WTC11 (cell line): ENCODE measurements at regions not wholly inside any gene's neighbourhood (a gene's known extent, or its start where the extent isn't known, plus 50 kb on each side); places are given as distances from the start of the nearest gene placed in this dataset.

Experiments used
- ATAC-seq: fragments of 200-7000 bp; cut with Tn5 transposase; 2 replicates; pipeline ENCODE4 v1.10.0; 2021; ENCODE audit warnings: mild to moderate bottlenecking, moderate library complexity
- CTCF ChIA-PET: fragments of 300-600 bp; sonication (Branson Sonifier 250); formaldehyde crosslinking; loops from one replicate; lab custom pipeline; 2021; ENCODE audit warnings: antibody characterized with exemption; lab: Charles Lee
- POLR2A ChIA-PET: fragments of 350-600 bp; sonication (Branson Sonifier 250); formaldehyde crosslinking; loops from one replicate; lab custom pipeline; 2021; ENCODE audit warnings: antibody characterized with exemption; lab: Charles Lee
- DNase-seq: peaks from one replicate; pipeline ENCODE4 v3.0.0; 2021; ENCODE audit warnings: low spot score
- H3K27ac Mint-ChIP-seq: 2 replicates; pipeline ENCODE4 v1.8.0; 2021; ENCODE audit warnings: mixed read lengths
- H3K27me3 Mint-ChIP-seq: 2 replicates; pipeline ENCODE4 v1.8.0; 2021; ENCODE audit warnings: low read depth, mild to moderate bottlenecking, moderate library complexity, mixed read lengths
- H3K36me3 Mint-ChIP-seq: 2 replicates; pipeline ENCODE4 v1.8.0; 2021; ENCODE audit warnings: mixed read lengths
- H3K4me1 Mint-ChIP-seq: 2 replicates; pipeline ENCODE4 v1.8.0; 2022; ENCODE audit warnings: mixed read lengths
- H3K4me3 Mint-ChIP-seq: 2 replicates; pipeline ENCODE4 v1.8.0; 2021; ENCODE audit warnings: mild to moderate bottlenecking, moderate library complexity, mixed read lengths
- H3K9me3 Mint-ChIP-seq: 2 replicates; pipeline ENCODE4 v1.8.0; 2021; ENCODE audit warnings: mixed read lengths
- AR ChIP-seq: fragments of 250-450 bp; sonication (Bioruptor Pico); IDR thresholded peaks from 2 replicates; pipeline ENCODE4 v1.9.0; 2021; ENCODE audit warnings: mild to moderate bottlenecking
- ATF3 ChIP-seq: sonication (generic); formaldehyde crosslinking; conservative IDR thresholded peaks from 2 replicates; pipeline ENCODE4 v1.8.1; 2022; ENCODE audit warnings: mild to moderate bottlenecking, missing genetic modification reagents
- CREM ChIP-seq: sonication (generic); formaldehyde crosslinking; IDR thresholded peaks from 2 replicates; pipeline ENCODE4 v1.8.1; 2022; ENCODE audit warnings: mild to moderate bottlenecking, missing genetic modification reagents, moderate library complexity
- E2F5 ChIP-seq: sonication (generic); formaldehyde crosslinking; IDR thresholded peaks from 2 replicates; pipeline ENCODE4 v1.8.1; 2022; ENCODE audit warnings: mild to moderate bottlenecking, moderate library complexity, missing genetic modification reagents
- EMX1 ChIP-seq: fragments of 250-450 bp; sonication (Bioruptor Pico); IDR thresholded peaks from 2 replicates; pipeline ENCODE4 v1.8.0; 2021; ENCODE audit warnings: mild to moderate bottlenecking
- FOXJ3 ChIP-seq: sonication (generic); formaldehyde crosslinking; IDR thresholded peaks from 2 replicates; pipeline ENCODE4 v1.9.0; 2021; ENCODE audit warnings: missing genetic modification reagents, mild to moderate bottlenecking, borderline replicate concordance
- GABPB1 ChIP-seq: sonication (generic); formaldehyde crosslinking; IDR thresholded peaks from 2 replicates; pipeline ENCODE4 v1.8.1; 2023; ENCODE audit warnings: mild to moderate bottlenecking, missing genetic modification reagents
- HMGA2 ChIP-seq: fragments of 250-450 bp; sonication (Bioruptor Pico); IDR thresholded peaks from 2 replicates; pipeline ENCODE4 v1.4.0; 2021; ENCODE audit warnings: mild to moderate bottlenecking, moderate library complexity
- IRF1 ChIP-seq: sonication (generic); formaldehyde crosslinking; IDR thresholded peaks from 2 replicates; pipeline ENCODE4 v1.8.0; 2023; ENCODE audit warnings: missing genetic modification reagents
- MYBL2 ChIP-seq: sonication (generic); formaldehyde crosslinking; IDR thresholded peaks from 2 replicates; pipeline ENCODE4 v1.8.1; 2023; ENCODE audit warnings: mild to moderate bottlenecking, moderate library complexity, missing genetic modification reagents
- NFE2L1 ChIP-seq: sonication (generic); formaldehyde crosslinking; IDR thresholded peaks from 2 replicates; pipeline ENCODE4 v1.8.1; 2023; ENCODE audit warnings: missing genetic modification reagents
- OVOL2 ChIP-seq: fragments of 250-450 bp; sonication (Bioruptor Pico); IDR thresholded peaks from 2 replicates; pipeline ENCODE4 v1.9.0; 2021; ENCODE audit warnings: mild to moderate bottlenecking, borderline replicate concordance
- PREB ChIP-seq: sonication (generic); formaldehyde crosslinking; IDR thresholded peaks from 2 replicates; pipeline ENCODE4 v1.8.1; 2022; ENCODE audit warnings: mild to moderate bottlenecking, missing genetic modification reagents, moderate library complexity, borderline replicate concordance
- SMAD4 ChIP-seq: sonication (generic); formaldehyde crosslinking; IDR thresholded peaks from 2 replicates; pipeline ENCODE4 v1.8.0; 2022; ENCODE audit warnings: mild to moderate bottlenecking, missing genetic modification reagents
- SOX15 ChIP-seq: fragments of 250-450 bp; sonication (Bioruptor Pico); IDR thresholded peaks from 2 replicates; pipeline ENCODE4 v1.9.0; 2021; ENCODE audit warnings: mild to moderate bottlenecking
- ZBTB21 ChIP-seq: sonication (generic); formaldehyde crosslinking; IDR thresholded peaks from 2 replicates; pipeline ENCODE4 v1.8.1; 2023; ENCODE audit warnings: mild to moderate bottlenecking, missing genetic modification reagents, borderline replicate concordance
- ZNF219 ChIP-seq: sonication (generic); formaldehyde crosslinking; IDR thresholded peaks from 2 replicates; pipeline ENCODE4 v1.8.0; 2023; ENCODE audit warnings: missing genetic modification reagents, mild to moderate bottlenecking, borderline replicate concordance
- ZNF317 ChIP-seq: sonication (generic); formaldehyde crosslinking; IDR thresholded peaks from 2 replicates; pipeline ENCODE4 v1.8.1; 2023; ENCODE audit warnings: low read depth, mild to moderate bottlenecking, moderate library complexity, missing genetic modification reagents, borderline replicate concordance
- ZNF416 ChIP-seq: fragments of 250-450 bp; sonication (Bioruptor Pico); IDR thresholded peaks from 2 replicates; pipeline ENCODE4 v1.9.0; 2021; ENCODE audit warnings: mild to moderate bottlenecking, inconsistent platforms
- TF ChIP-seq, protein P1 (sequence below): sonication (generic); formaldehyde crosslinking; IDR thresholded peaks from 2 replicates; pipeline ENCODE4 v1.8.1; 2023; ENCODE audit warnings: mild to moderate bottlenecking, missing genetic modification reagents, moderate library complexity
- TF ChIP-seq, protein P2 (sequence below): sonication (generic); formaldehyde crosslinking; IDR thresholded peaks from 2 replicates; pipeline ENCODE4 v1.8.0; 2022; ENCODE audit warnings: mild to moderate bottlenecking, missing genetic modification reagents
- TF ChIP-seq, protein P3 (sequence below): fragments of 250-450 bp; sonication (Bioruptor Pico); IDR thresholded peaks from 2 replicates; pipeline ENCODE4 v1.8.0; 2021; ENCODE audit warnings: mild to moderate bottlenecking
- TF ChIP-seq, protein P4 (sequence below): sonication (generic); formaldehyde crosslinking; IDR thresholded peaks from 2 replicates; pipeline ENCODE4 v1.8.0; 2022; ENCODE audit warnings: missing genetic modification reagents

GRCh38 chr2:7454592-7454991, 537.4 kb downstream of the RNF144A start (continued):
- TF ChIP-seq AR (CRISPR knock-in tag) (no peak), ZBTB21 (CRISPR knock-in tag) (no peak), SOX15 (CRISPR knock-in tag) (no peak), ZNF317 (CRISPR knock-in tag) (no peak), PREB (CRISPR knock-in tag) (no peak)
- TF ChIP-seq, all 79 proteins: peak for 0

GRCh38 chr2:7456762-7457161, 539.5 kb downstream of the RNF144A start:
- ChIA-PET CTCF (no interaction called here), POLR2A (no interaction called here)
- no peak overlapping the region for H3K4me3 Mint-ChIP-seq
- peaks cover 26% of the 10 kb centered on the region for H3K4me1 Mint-ChIP-seq
- no peaks in the 10 kb centered on the region for H3K36me3 Mint-ChIP-seq
- no peak for DNase-seq
- no peaks in the 10 kb centered on the region for H3K27me3 Mint-ChIP-seq
- ATAC-seq = peak; percentile 81
- peak overlapping the region; percentile 16; the same call in 1 of the 2 replicates for H3K27ac Mint-ChIP-seq
- no peaks in the 10 kb centered on the region for H3K9me3 Mint-ChIP-seq
- TF ChIP-seq, protein P1, sequence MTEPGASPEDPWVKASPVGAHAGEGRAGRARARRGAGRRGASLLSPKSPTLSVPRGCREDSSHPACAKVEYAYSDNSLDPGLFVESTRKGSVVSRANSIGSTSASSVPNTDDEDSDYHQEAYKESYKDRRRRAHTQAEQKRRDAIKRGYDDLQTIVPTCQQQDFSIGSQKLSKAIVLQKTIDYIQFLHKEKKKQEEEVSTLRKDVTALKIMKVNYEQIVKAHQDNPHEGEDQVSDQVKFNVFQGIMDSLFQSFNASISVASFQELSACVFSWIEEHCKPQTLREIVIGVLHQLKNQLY (CRISPR knock-in tag) = no peak
- TF ChIP-seq, protein P2, sequence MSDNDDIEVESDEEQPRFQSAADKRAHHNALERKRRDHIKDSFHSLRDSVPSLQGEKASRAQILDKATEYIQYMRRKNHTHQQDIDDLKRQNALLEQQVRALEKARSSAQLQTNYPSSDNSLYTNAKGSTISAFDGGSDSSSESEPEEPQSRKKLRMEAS (CRISPR knock-in tag) = 0 out of 2 replicates have a peak, but pooled peaks have one; percentile 27

GRCh38 chr2:7458066-7458465, 540.9 kb downstream of the RNF144A start:
- no peak overlapping the region for H3K27ac Mint-ChIP-seq
- H3K36me3 Mint-ChIP-seq = no peaks in the 10 kb centered on the region
- DNase-seq (no peak), ATAC-seq (no peak)
- CTCF ChIA-PET = no interaction called here
- 0 out of 2 replicates have a peak, but pooled peaks cover 3% of the 10 kb centered on the region for H3K9me3 Mint-ChIP-seq
- no peaks in the 10 kb centered on the region for H3K27me3 Mint-ChIP-seq
- peaks cover 16% of the 10 kb centered on the region for H3K4me1 Mint-ChIP-seq
- no peak for TF ChIP-seq OVOL2 (CRISPR knock-in tag)
- TF ChIP-seq SMAD4 (CRISPR knock-in tag) = no peak
- no peak for TF ChIP-seq CREM (CRISPR knock-in tag)
- TF ChIP-seq ZNF416 (CRISPR knock-in tag) = no peak
- TF ChIP-seq GABPB1 (CRISPR knock-in tag) = no peak
- no peak for TF ChIP-seq FOXJ3 (CRISPR knock-in tag)
- TF ChIP-seq E2F5 (CRISPR knock-in tag) = no peak
- TF ChIP-seq, protein P3, sequence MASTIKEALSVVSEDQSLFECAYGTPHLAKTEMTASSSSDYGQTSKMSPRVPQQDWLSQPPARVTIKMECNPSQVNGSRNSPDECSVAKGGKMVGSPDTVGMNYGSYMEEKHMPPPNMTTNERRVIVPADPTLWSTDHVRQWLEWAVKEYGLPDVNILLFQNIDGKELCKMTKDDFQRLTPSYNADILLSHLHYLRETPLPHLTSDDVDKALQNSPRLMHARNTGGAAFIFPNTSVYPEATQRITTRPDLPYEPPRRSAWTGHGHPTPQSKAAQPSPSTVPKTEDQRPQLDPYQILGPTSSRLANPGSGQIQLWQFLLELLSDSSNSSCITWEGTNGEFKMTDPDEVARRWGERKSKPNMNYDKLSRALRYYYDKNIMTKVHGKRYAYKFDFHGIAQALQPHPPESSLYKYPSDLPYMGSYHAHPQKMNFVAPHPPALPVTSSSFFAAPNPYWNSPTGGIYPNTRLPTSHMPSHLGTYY = no peak
- no peak for TF ChIP-seq ATF3 (CRISPR knock-in tag)
- TF ChIP-seq ZNF219 (CRISPR knock-in tag) = no peak
- TF ChIP-seq, protein P4, sequence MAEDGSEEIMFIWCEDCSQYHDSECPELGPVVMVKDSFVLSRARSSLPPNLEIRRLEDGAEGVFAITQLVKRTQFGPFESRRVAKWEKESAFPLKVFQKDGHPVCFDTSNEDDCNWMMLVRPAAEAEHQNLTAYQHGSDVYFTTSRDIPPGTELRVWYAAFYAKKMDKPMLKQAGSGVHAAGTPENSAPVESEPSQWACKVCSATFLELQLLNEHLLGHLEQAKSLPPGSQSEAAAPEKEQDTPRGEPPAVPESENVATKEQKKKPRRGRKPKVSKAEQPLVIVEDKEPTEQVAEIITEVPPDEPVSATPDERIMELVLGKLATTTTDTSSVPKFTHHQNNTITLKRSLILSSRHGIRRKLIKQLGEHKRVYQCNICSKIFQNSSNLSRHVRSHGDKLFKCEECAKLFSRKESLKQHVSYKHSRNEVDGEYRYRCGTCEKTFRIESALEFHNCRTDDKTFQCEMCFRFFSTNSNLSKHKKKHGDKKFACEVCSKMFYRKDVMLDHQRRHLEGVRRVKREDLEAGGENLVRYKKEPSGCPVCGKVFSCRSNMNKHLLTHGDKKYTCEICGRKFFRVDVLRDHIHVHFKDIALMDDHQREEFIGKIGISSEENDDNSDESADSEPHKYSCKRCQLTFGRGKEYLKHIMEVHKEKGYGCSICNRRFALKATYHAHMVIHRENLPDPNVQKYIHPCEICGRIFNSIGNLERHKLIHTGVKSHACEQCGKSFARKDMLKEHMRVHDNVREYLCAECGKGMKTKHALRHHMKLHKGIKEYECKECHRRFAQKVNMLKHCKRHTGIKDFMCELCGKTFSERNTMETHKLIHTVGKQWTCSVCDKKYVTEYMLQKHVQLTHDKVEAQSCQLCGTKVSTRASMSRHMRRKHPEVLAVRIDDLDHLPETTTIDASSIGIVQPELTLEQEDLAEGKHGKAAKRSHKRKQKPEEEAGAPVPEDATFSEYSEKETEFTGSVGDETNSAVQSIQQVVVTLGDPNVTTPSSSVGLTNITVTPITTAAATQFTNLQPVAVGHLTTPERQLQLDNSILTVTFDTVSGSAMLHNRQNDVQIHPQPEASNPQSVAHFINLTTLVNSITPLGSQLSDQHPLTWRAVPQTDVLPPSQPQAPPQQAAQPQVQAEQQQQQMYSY (CRISPR knock-in tag) = no peak
- TF ChIP-seq NFE2L1 = no peak
- TF ChIP-seq MYBL2 (CRISPR knock-in tag) = no peak
- TF ChIP-seq EMX1 (CRISPR knock-in tag) = no peak
- TF ChIP-seq IRF1 (CRISPR knock-in tag) = no peak
- no peak for TF ChIP-seq HMGA2 (CRISPR knock-in tag)
- POLR2A ChIA-PET = no interaction called here
- H3K4me3 Mint-ChIP-seq = no peak overlapping the region
